SK-N-SH (cell line): ENCODE measurements at regions not wholly inside any gene's neighbourhood (a gene's known extent, or its start where the extent isn't known, plus 50 kb on each side); places are given as distances from the start of the nearest gene placed in this dataset.

Experiments
- CTCF ChIA-PET: fragments of 300-600, 350-600 bp; formaldehyde crosslinking; extraction: SDS; loops from one replicate; lab custom pipeline; 2021; lab: Yijun Ruan, JAX
- POLR2A ChIA-PET: fragments of 350-600 bp; sonication (Branson Sonifier 250); formaldehyde crosslinking; extraction: SDS; loops from one replicate; lab custom pipeline; 2020; ENCODE audit warnings: antibody characterized with exemption, inconsistent platforms; lab: Yijun Ruan, JAX
- DNase-seq: peaks from one replicate; pipeline ENCODE4 v3.0.0; 2012
- H2AFZ ChIP-seq: fragments of 200-600 bp; sonication (generic); 2 replicates; pipeline ENCODE4 v1.8.1; 2016; ENCODE audit warnings: antibody characterized with exemption, mild to moderate bottlenecking, low read depth
- H3F3A ChIP-seq: fragments of 200-600 bp; sonication (generic); replicated peaks from 2 replicates; pipeline ENCODE3; 2016; ENCODE audit warnings: antibody characterized with exemption, mild to moderate bottlenecking; ENCODE audit not compliant: insufficient read depth
- H3K27ac ChIP-seq, 2 experiments: fragments of 200-500 bp in 1 of 2; fragments of 200-600 bp in 1 of 2; sonication (Bioruptor generic) in 1 of 2; sonication (generic), shearing (Covaris generic) in 1 of 2; 2 replicates each; pipeline versions ENCODE4 v1.5.1 to v1.6.1; 2014 to 2016; ENCODE audit warnings: low read depth in 2 of 2, inconsistent platforms in 1 of 2, low read length in 1 of 2, mild to moderate bottlenecking in 1 of 2, mixed read lengths in 1 of 2
- H3K27me3 ChIP-seq: fragments of 200-600 bp; sonication (generic), shearing (Covaris generic); 2 replicates; pipeline ENCODE4 v1.6.1; 2016; ENCODE audit warnings: mixed run types; ENCODE audit not compliant: insufficient read depth
- H3K36me3 ChIP-seq, 2 experiments: fragments of 200-500 bp in 1 of 2; fragments of 200-600 bp in 1 of 2; sonication (Bioruptor generic) in 1 of 2; sonication (generic) in 1 of 2; replicated peaks in 1 of 2; 2 replicates each; pipeline versions ENCODE3 to v1.5.1; 2014 to 2016; ENCODE audit warnings: low read length in 1 of 2, mild to moderate bottlenecking in 1 of 2; ENCODE audit not compliant: insufficient read depth in 2 of 2, control insufficient read depth in 1 of 2
- H3K4me1 ChIP-seq, 2 experiments: fragments of 200-500 bp in 1 of 2; fragments of 200-600 bp in 1 of 2; sonication (Bioruptor generic) in 1 of 2; sonication (generic), shearing (Covaris generic) in 1 of 2; 2 replicates each; pipeline versions ENCODE4 v1.5.1 to v1.6.1; 2014 to 2016; ENCODE audit warnings: low read depth in 1 of 2, low read length in 1 of 2, mixed run types in 1 of 2; ENCODE audit not compliant: insufficient read depth in 2 of 2, control insufficient read depth in 1 of 2
- H3K4me2 ChIP-seq: fragments of 200-600 bp; sonication (generic), shearing (Covaris generic); 2 replicates; pipeline ENCODE4 v1.6.1; 2017; ENCODE audit warnings: mixed run types
- H3K4me3 ChIP-seq, 2 experiments: fragments of 200-500 bp in 1 of 2; fragments of 200-600 bp in 1 of 2; sonication (Bioruptor generic) in 1 of 2; sonication (generic), shearing (Covaris generic) in 1 of 2; 2 replicates each; pipeline versions ENCODE4 v1.5.1 to v1.8.1; 2014 to 2016; ENCODE audit warnings: low read depth in 2 of 2, inconsistent platforms in 1 of 2, low read length in 1 of 2, mild to moderate bottlenecking in 1 of 2, mixed read lengths in 1 of 2, moderate library complexity in 1 of 2
- H3K79me2 ChIP-seq: fragments of 200-600 bp; sonication (generic); 2 replicates; pipeline ENCODE4 v1.8.1; 2017; ENCODE audit warnings: mild to moderate bottlenecking; ENCODE audit not compliant: insufficient read depth
- H3K9ac ChIP-seq: fragments of 200-600 bp; sonication (generic); 2 replicates; pipeline ENCODE4 v1.6.1; 2017; ENCODE audit warnings: mixed run types
- H3K9me2 ChIP-seq: fragments of 200-600 bp; sonication (generic); 2 replicates; pipeline ENCODE4 v1.6.1; 2017; ENCODE audit warnings: mixed run types
- H3K9me3 ChIP-seq: fragments of 200-600 bp; sonication (generic); 2 replicates; pipeline ENCODE4 v1.6.1; 2017; ENCODE audit warnings: mixed run types, mild to moderate bottlenecking, moderate library complexity
- H4K20me1 ChIP-seq: fragments of 200-600 bp; sonication (generic); 2 replicates; pipeline ENCODE4 v1.6.1; 2017; ENCODE audit warnings: mild to moderate bottlenecking, mixed run types; ENCODE audit not compliant: insufficient read depth
- CTCF ChIP-seq: fragments of 200-600 bp; sonication (generic); IDR thresholded peaks from 2 replicates; pipeline ENCODE4 v1.6.1; 2017; ENCODE audit warnings: antibody characterized with exemption, mild to moderate bottlenecking, moderate library complexity
- ELF1 ChIP-seq: IDR thresholded peaks from 2 replicates; pipeline ENCODE4 v1.4.0; 2012
- EP300 ChIP-seq, 2 experiments: IDR thresholded peaks; 2 replicates each; pipeline versions ENCODE4 v1.4.0 to v1.6.1; 2012; ENCODE audit warnings: borderline replicate concordance in 1 of 2, low read depth in 1 of 2, low read length in 1 of 2
- FOXJ3 ChIP-seq: sonication (generic); formaldehyde crosslinking; IDR thresholded peaks from 2 replicates; pipeline ENCODE4 v1.5.1; 2020; ENCODE audit warnings: mild to moderate bottlenecking, missing genetic modification reagents
- GABPA ChIP-seq: IDR thresholded peaks from 2 replicates; pipeline ENCODE4 v1.4.0; 2012; ENCODE audit warnings: low read depth, mild to moderate bottlenecking
- GATA2 ChIP-seq: sonication (generic); formaldehyde crosslinking; IDR thresholded peaks from 2 replicates; pipeline ENCODE4 v1.5.0; 2020; ENCODE audit warnings: mild to moderate bottlenecking, missing genetic modification reagents
- IRF3 ChIP-seq: fragments of 150-350 bp; IDR thresholded peaks from 2 replicates; pipeline ENCODE4 v1.6.1; 2016; ENCODE audit warnings: mild to moderate bottlenecking, low read depth, low read length
- JUND ChIP-seq: IDR thresholded peaks from 2 replicates; pipeline ENCODE4 v1.4.0; 2012
- MEF2A ChIP-seq: IDR thresholded peaks from 2 replicates; pipeline ENCODE4 v1.4.0; 2012; ENCODE audit warnings: low read depth, borderline replicate concordance
- NRF1 ChIP-seq: IDR thresholded peaks from 2 replicates; pipeline ENCODE4 v1.6.1; 2012; ENCODE audit warnings: low read depth, mild to moderate bottlenecking, low read length
- PBX3 ChIP-seq: IDR thresholded peaks from 2 replicates; pipeline ENCODE4; 2012
- POLR2AphosphoS5 ChIP-seq: IDR thresholded peaks from 2 replicates; pipeline ENCODE4 v1.6.1; 2012; ENCODE audit warnings: low read depth, low read length
- SMC3 ChIP-seq: IDR thresholded peaks from 2 replicates; pipeline ENCODE4 v1.6.1; 2012; ENCODE audit warnings: low read depth, low read length, improper control_type of control experiment
- TAF1 ChIP-seq: IDR thresholded peaks from 2 replicates; pipeline ENCODE4 v1.6.1; 2012; ENCODE audit warnings: low read depth, mild to moderate bottlenecking, low read length, moderate library complexity, borderline replicate concordance
- TEAD4 ChIP-seq: IDR thresholded peaks from 2 replicates; pipeline ENCODE4 v1.4.0; 2012; ENCODE audit warnings: mild to moderate bottlenecking, borderline replicate concordance; ENCODE audit not compliant: insufficient read depth
- USF1 ChIP-seq: IDR thresholded peaks from 2 replicates; pipeline ENCODE4 v1.4.0; 2012; ENCODE audit warnings: low read depth, borderline replicate concordance
- USF2 ChIP-seq: fragments of 150-350 bp; IDR thresholded peaks from 2 replicates; pipeline ENCODE4 v1.6.1; 2017; ENCODE audit warnings: antibody characterized with exemption, low read length, low read depth, borderline replicate concordance
- YY1 ChIP-seq: IDR thresholded peaks from 2 replicates; pipeline ENCODE4 v1.4.0; 2012; ENCODE audit warnings: low read depth, mild to moderate bottlenecking
- ZBTB33 ChIP-seq: IDR thresholded peaks from 2 replicates; pipeline ENCODE4 v1.4.0; 2012; ENCODE audit warnings: low read depth, borderline replicate concordance
- WGBS: methylation state at CpG from one replicate; pipeline ENCODE4 v1.1.6; 2017; ENCODE audit warnings: low lambda C conversion rate; 5-methylcytosine and 5-hydroxymethylcytosine counted together

- no peak overlapping the region for H3K4me2 ChIP-seq
- no peaks in the 10 kb centered on the region for H3K9me3 ChIP-seq
- H3K79me2 ChIP-seq = no peaks in the 10 kb centered on the region
- H3K9me2 ChIP-seq = no peaks in the 10 kb centered on the region
- H2AFZ ChIP-seq = no peak overlapping the region
- H4K20me1 ChIP-seq = no peaks in the 10 kb centered on the region
- H3K4me3 ChIP-seq = no peak overlapping the region
- no peaks in the 10 kb centered on the region for H3K27me3 ChIP-seq
- 0% methylated on average over 1 of the region's 1 CpG for WGBS
- POLR2A ChIA-PET = no interaction called here
- no peak overlapping the region for H3K9ac ChIP-seq
- no peaks in the 10 kb centered on the region for H3K4me1 ChIP-seq
- H3F3A ChIP-seq = no peaks in the 10 kb centered on the region
- no peak for DNase-seq
- CTCF ChIA-PET = no interaction called here
- no peak for TF ChIP-seq CTCF
- TF ChIP-seq PBX3 = no peak
- no peak for TF ChIP-seq GATA2 (CRISPR knock-in tag)
- TF ChIP-seq NRF1 = no peak
- no peak for TF ChIP-seq USF2
- no peak for TF ChIP-seq YY1
- no peak for TF ChIP-seq TEAD4
- no peak for TF ChIP-seq IRF3
- TF ChIP-seq SMC3 = no peak
- TF ChIP-seq GABPA = no peak
- TF ChIP-seq ZBTB33 = no peak
- no peak for TF ChIP-seq USF1
- no peak for TF ChIP-seq ELF1
- no peak for TF ChIP-seq MEF2A
- no peak for TF ChIP-seq FOXJ3 (CRISPR knock-in tag)
- TF ChIP-seq POLR2AphosphoS5 = no peak
- TF ChIP-seq TAF1 = no peak
- TF ChIP-seq EP300 (IDR thresholded peaks at IDR 0.05; ENCODE audit: borderline replicate concordance in 1 of 2, low read depth in 1 of 2, low read length in 1 of 2) = no peak
- no peak for TF ChIP-seq JUND
- H3K36me3 ChIP-seq = no peaks in the 10 kb centered on the region
- no peak overlapping the region for H3K27ac ChIP-seq
These were observed 435.8 kb downstream of the MDFIC start for GRCh38 chr7:115357703-115357999.
